H1 (cell line): ENCODE measurements at regions not wholly inside any gene's neighbourhood (a gene's known extent, or its start where the extent isn't known, plus 50 kb on each side); places are given as distances from the start of the nearest gene placed in this dataset.

Source experiments
- ATF3 ChIP-seq: IDR thresholded peaks from 2 replicates; pipeline ENCODE4 v1.6.1; 2011; ENCODE audit warnings: low read depth, mild to moderate bottlenecking, low read length; ENCODE audit not compliant: insufficient read depth
- CTCF ChIP-seq, 3 experiments: IDR thresholded peaks; 1 replicate in 2 of 3; 2 replicates in 1 of 3; pipeline versions ENCODE4 v1.5.1 to v1.6.1; 2011; ENCODE audit warnings: low read length in 3 of 3, mild to moderate bottlenecking in 3 of 3, inconsistent platforms in 2 of 3, low read depth in 1 of 3, moderate library complexity in 1 of 3; ENCODE audit not compliant: insufficient read depth in 1 of 3; ENCODE audit errors: control extremely low read depth in 1 of 3
- HDAC2 ChIP-seq, 2 experiments: fragments of 300-600 bp in 1 of 2; sonication (generic) in 1 of 2; IDR thresholded peaks; 2 replicates each; pipeline ENCODE4 v1.6.1; 2011 to 2012; ENCODE audit warnings: low read depth in 2 of 2, low read length in 2 of 2, mild to moderate bottlenecking in 2 of 2, moderate library complexity in 2 of 2, borderline replicate concordance in 1 of 2, inconsistent platforms in 1 of 2
- JUN ChIP-seq: IDR thresholded peaks from 2 replicates; pipeline ENCODE4 v1.6.1; 2011; ENCODE audit warnings: low read depth, mild to moderate bottlenecking, improper control_type of control experiment, low read length
- MAX ChIP-seq: IDR thresholded peaks from 2 replicates; pipeline ENCODE4 v1.6.1; 2012; ENCODE audit warnings: inconsistent platforms
- NANOG ChIP-seq: IDR thresholded peaks from 2 replicates; pipeline ENCODE4 v1.6.1; 2011; ENCODE audit warnings: low read length, low read depth, mild to moderate bottlenecking, inconsistent platforms; ENCODE audit not compliant: insufficient read depth, poor library complexity, severe bottlenecking
- POLR2A ChIP-seq, 2 experiments: IDR thresholded peaks; 1 replicate in 1 of 2; 2 replicates in 1 of 2; pipeline ENCODE4 v1.6.1; 2011; ENCODE audit warnings: low read depth in 2 of 2, low read length in 2 of 2, mild to moderate bottlenecking in 2 of 2; ENCODE audit errors: control extremely low read depth in 1 of 2
- POLR2AphosphoS5 ChIP-seq: IDR thresholded peaks from 2 replicates; pipeline ENCODE4 v1.6.1; 2011; ENCODE audit warnings: low read depth, low read length
- POU5F1 ChIP-seq: IDR thresholded peaks from 2 replicates; pipeline ENCODE4 v1.6.1; 2011; ENCODE audit warnings: low read depth, mild to moderate bottlenecking, low read length, moderate library complexity
- RFX5 ChIP-seq: IDR thresholded peaks from 2 replicates; pipeline ENCODE4 v1.6.1; 2011; ENCODE audit warnings: low read depth, low read length, improper control_type of control experiment, borderline replicate concordance
- YY1 ChIP-seq: IDR thresholded peaks from 2 replicates; pipeline ENCODE4 v1.6.1; 2011; ENCODE audit warnings: low read depth, mild to moderate bottlenecking, low read length

- TF ChIP-seq MAX (no peak), CTCF (IDR thresholded peaks at IDR 0.05; ENCODE audit: control extremely low read depth in 1 of 3, insufficient read depth in 1 of 3, low read depth in 1 of 3, low read length in 3 of 3) (no peak), JUN (no peak), POLR2AphosphoS5 (no peak), HDAC2 (IDR thresholded peaks at IDR 0.05; ENCODE audit: borderline replicate concordance in 1 of 2, low read depth in 2 of 2, low read length in 2 of 2) (no peak), POU5F1 (no peak), RFX5 (no peak), YY1 (no peak), POLR2A (IDR thresholded peaks at IDR 0.05; ENCODE audit: control extremely low read depth in 1 of 2, low read depth in 2 of 2, low read length in 2 of 2) (no peak), ATF3 (no peak), NANOG (no peak)
These were observed 926.8 kb downstream of the LRFN5 start for GRCh38 chr14:42533476-42533875.
